GM20000 (cell line): ENCODE measurements at regions not wholly inside any gene's neighbourhood (a gene's known extent, or its start where the extent isn't known, plus 50 kb on each side); places are given as distances from the start of the nearest gene placed in this dataset.

ENCODE experiments used
- DNase-seq: peaks from one replicate; pipeline ENCODE4 v3.0.0; 2012; ENCODE audit warnings: low spot score
- TF ChIP-seq, protein P1 (sequence below): IDR thresholded peaks from 2 replicates; pipeline ENCODE4 v1.5.1; 2012; ENCODE audit warnings: mild to moderate bottlenecking, control low read depth; ENCODE audit errors: extremely low read depth, missing control alignments

DNA sequence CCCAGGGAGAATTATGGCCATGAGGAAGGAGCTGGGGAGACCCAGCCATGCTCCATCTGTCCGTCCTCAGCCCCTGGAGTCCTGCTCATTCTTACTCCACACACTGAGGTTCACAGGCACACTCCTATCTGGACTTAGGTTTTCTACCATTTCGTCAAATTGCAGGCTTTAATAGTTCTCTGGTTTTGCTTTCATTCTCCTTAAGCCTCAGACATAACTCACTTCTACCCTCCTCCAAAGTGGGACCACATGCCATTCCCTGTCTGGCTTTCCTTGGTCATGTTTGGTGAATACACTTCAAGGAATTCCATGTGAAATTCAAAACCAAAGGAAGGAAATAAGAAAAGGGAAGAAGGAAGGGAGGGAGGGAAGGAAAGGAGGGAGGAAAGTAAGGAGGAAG is 115.7 kb downstream of the CMPK2 start:
- DNase-seq, result no peak
- TF ChIP-seq, protein P1, sequence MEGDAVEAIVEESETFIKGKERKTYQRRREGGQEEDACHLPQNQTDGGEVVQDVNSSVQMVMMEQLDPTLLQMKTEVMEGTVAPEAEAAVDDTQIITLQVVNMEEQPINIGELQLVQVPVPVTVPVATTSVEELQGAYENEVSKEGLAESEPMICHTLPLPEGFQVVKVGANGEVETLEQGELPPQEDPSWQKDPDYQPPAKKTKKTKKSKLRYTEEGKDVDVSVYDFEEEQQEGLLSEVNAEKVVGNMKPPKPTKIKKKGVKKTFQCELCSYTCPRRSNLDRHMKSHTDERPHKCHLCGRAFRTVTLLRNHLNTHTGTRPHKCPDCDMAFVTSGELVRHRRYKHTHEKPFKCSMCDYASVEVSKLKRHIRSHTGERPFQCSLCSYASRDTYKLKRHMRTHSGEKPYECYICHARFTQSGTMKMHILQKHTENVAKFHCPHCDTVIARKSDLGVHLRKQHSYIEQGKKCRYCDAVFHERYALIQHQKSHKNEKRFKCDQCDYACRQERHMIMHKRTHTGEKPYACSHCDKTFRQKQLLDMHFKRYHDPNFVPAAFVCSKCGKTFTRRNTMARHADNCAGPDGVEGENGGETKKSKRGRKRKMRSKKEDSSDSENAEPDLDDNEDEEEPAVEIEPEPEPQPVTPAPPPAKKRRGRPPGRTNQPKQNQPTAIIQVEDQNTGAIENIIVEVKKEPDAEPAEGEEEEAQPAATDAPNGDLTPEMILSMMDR, result no peak

DNA sequence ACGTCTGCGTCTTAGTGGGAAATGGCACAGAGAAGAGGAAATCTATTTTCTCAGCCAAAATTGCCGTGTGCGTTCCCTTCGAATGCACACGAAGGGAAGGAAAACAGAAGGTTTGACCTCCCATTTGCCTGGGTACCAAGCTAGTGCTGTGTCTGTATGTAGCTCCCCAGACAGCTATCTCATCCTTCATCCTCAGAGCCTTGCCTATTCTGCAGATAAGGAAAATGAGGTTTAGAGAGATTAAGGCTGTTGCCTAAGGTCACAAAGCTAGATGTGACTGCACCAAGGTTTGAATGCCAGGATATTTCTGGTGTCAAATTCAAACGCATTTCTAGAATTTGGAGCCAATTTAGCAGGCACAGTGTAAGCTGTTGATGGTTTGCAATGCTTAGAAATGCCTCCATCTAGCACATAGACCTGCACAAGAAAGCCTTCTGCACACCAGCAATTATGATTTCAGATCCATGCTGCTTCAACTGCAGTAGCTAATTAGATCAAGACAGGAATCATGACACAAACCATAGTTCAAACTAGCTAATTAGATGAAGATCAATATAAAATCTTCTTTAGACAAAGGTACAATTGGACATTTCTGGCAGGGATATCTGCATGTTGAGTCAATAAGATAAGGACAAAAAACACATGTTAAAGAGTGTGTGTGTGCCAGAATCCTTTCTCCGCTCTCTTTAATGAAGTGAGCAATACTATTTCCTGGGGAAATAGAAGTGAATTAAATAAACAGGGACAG is 115.1 kb downstream of the CMPK2 start:
- TF ChIP-seq, protein P1, result no peak

DNA sequence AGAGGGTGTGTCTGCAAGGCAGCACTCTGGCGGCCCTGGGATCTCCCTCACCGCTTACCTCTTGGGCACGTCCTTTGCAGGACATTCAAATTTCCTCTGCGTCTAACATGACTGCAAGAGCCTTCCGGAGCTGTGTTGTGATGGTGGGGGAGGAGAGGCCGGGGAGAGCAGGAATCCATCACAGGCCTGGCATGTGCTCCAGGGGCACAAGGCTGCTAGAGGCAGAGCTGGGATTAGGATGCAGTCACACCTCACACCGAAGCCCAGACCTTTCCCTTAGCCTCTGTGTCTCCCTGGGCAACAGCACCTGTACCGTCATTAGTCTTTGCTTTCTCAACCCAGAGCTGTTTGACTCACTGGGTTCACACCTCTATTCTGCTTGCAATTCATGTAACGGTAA is 111.3 kb downstream of the CMPK2 start:
- TF ChIP-seq, protein P1, result no peak
- no peak for DNase-seq

More for the DNA sequence above, 115.1 kb downstream of the CMPK2 start:
- DNase-seq, result no peak

DNA sequence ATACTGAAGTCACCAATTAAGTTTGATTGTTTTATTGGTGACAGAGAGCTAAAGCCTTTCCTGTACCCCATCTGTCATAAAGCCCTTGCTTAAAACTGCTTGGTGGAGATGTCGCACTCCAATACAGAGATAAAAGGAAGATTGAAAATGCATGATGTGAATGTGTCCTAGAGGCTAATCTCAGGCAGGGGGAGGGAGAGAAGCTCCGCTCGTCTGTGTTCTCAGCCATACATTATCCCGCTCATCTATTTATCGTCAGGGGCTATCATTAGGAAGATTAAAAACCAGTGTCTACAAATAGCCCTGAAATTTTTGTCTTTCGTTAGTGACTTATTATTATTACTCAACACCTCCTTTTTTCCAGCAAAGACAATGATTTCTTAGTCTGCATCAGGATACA is 110.3 kb downstream of the CMPK2 start:
- no peak for DNase-seq
- TF ChIP-seq, protein P1, result no peak

DNA sequence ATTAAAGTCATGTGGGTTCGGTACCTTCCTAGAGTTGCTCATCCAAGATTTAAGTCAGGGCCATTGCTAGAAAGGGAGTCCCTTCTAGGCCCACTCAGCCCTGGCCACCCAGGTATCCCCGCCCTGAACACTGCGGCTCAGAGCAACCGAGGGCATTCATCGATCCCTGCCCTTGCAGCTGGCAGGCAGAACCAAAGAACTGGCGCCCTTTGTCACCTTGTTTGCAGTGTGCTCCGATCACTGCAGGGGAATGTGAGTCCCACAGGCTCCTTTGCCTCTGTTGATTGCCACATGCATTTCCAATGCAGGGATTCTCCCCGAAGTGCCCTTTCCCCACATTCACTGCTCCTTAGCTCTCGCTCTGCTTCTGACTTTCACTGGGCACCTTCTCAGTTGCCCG is 108.5 kb downstream of the CMPK2 start:
- DNase-seq, result no peak
- TF ChIP-seq, protein P1, result no peak

DNA sequence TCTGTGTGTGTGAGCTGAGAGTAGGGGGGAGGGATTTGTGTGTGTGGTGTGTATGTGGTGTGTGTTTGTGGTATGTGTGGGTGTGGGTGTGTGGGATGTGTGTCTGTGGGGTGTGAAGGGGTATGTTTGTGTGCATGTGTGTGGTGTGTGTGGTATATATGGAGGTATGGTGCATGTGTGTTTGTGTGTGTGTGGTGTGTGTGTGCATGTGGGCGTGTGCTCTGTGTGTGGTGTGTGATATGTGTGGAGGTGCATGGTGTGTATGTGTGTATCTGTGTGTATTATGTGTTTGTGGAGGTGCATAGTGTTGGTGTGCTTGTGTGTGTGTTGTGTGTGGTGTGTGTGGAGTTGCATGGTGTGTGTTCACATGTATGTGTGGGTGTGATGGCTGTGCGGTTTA is 106.0 kb downstream of the CMPK2 start:
- TF ChIP-seq, protein P1, result no peak
- no peak for DNase-seq

DNA sequence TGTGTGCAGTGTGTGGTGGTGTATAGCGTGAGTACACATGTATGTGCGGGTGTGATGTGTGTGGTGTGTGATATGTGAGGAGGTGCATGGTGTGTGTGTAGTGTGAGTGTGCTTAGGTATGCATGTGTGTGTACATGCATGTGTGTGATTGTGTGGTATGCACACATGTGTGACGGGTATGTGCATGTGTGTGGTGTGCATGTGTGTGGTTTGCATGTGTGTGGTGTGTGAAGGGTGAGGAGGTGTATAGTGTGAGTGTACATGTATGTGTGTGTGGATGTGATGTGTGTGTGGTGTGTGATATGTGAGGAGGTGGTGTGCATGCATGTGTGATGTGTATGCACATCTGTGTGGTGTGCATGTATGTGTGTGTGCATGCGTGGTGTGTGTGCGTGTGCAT is 105.6 kb downstream of the CMPK2 start:
- DNase-seq, result no peak

More for the DNA sequence above, 105.6 kb downstream of the CMPK2 start:
- TF ChIP-seq, protein P1, result no peak
